LoVo (cell line): ENCODE measurements at regions not wholly inside any gene's neighbourhood (a gene's known extent, or its start where the extent isn't known, plus 50 kb on each side); places are given as distances from the start of the nearest gene placed in this dataset.
A peak's percentile ranks its signal among the peaks of the same experiment; 100 is the strongest.
"Not testable (repeated sequence)": the region's sequence is repeated elsewhere in the genome, so short reads cannot be mapped to it uniquely, and the experiment has no call there.

Source experiments
- DNase-seq: peaks from one replicate; pipeline ENCODE4 v3.0.0-alpha.2; 2016; ENCODE audit warnings: low spot score

- not testable (repeated sequence) for DNase-seq
Measured at GRCh38 chr18:60015826-60016225, 116.0 kb downstream of the PMAIP1 start.

- DNase-seq: not testable (repeated sequence)
Measured at GRCh38 chr18:60013148-60013547, 113.4 kb downstream of the PMAIP1 start.

- no peak for DNase-seq
Measured at GRCh38 chr18:60010984-60011383, 111.2 kb downstream of the PMAIP1 start.

- no peak for DNase-seq
Measured at GRCh38 chr18:60010513-60010912, 110.7 kb downstream of the PMAIP1 start.

GRCh38 chr18:60007661-60008060, 107.9 kb downstream of the PMAIP1 start:
- DNase-seq: no peak

GRCh38 chr18:60003610-60004185, 103.9 kb downstream of the PMAIP1 start:
- no peak for DNase-seq

- peak; percentile 49 for DNase-seq
Measured at GRCh38 chr18:59996370-59996966, 96.7 kb downstream of the PMAIP1 start.

- DNase-seq: no peak
Measured at GRCh38 chr18:59994357-59994756, 94.6 kb downstream of the PMAIP1 start.

- no peak for DNase-seq
Measured at GRCh38 chr18:59993560-59993959, 93.8 kb downstream of the PMAIP1 start.

GRCh38 chr18:59990121-59990823, 90.5 kb downstream of the PMAIP1 start:
- no peak for DNase-seq

GRCh38 chr18:59988098-59988706, 88.4 kb downstream of the PMAIP1 start:
- peak; percentile 59 for DNase-seq

GRCh38 chr18:59987102-59987501, 87.3 kb downstream of the PMAIP1 start:
- DNase-seq: no peak

GRCh38 chr18:59986139-59986538, 86.3 kb downstream of the PMAIP1 start:
- DNase-seq: no peak

- DNase-seq: no peak
Measured at GRCh38 chr18:59985289-59985688, 85.5 kb downstream of the PMAIP1 start.

GRCh38 chr18:59983506-59983905, 83.7 kb downstream of the PMAIP1 start:
- no peak for DNase-seq

- no peak for DNase-seq
Measured at GRCh38 chr18:59980188-59980637, 80.4 kb downstream of the PMAIP1 start.

GRCh38 chr18:59971871-59972428, 72.2 kb downstream of the PMAIP1 start:
- no peak for DNase-seq

GRCh38 chr18:59971144-59971543, 71.3 kb downstream of the PMAIP1 start:
- DNase-seq: not testable (repeated sequence)

GRCh38 chr18:59969477-59970028, 69.8 kb downstream of the PMAIP1 start:
- DNase-seq: not testable (repeated sequence)

GRCh38 chr18:59968583-59968982, 68.8 kb downstream of the PMAIP1 start:
- DNase-seq: no peak

GRCh38 chr18:59967878-59968277, 68.1 kb downstream of the PMAIP1 start:
- DNase-seq: no peak

GRCh38 chr18:59966913-59967312, 67.1 kb downstream of the PMAIP1 start:
- DNase-seq: no peak
